NCI-H1694 (cell line): ENCODE measurements at regions not wholly inside any gene's neighbourhood (a gene's known extent, or its start where the extent isn't known, plus 50 kb on each side); places are given as distances from the start of the nearest gene placed in this dataset.
A peak's percentile ranks its signal among the peaks of the same experiment; 100 is the strongest.

Experiments
- DNase-seq: peaks from one replicate; lab custom pipeline; 2025; lab: John Stamatoyannopoulos, UW

- no peak for DNase-seq
These were observed 297.4 kb downstream of the ENC1 start for GRCh38 chr5:74342948-74343682.

- no peak for DNase-seq
These were observed 298.3 kb downstream of the ENC1 start for GRCh38 chr5:74342182-74342581.

GRCh38 chr5:74341221-74341620 lies 299.3 kb downstream of the ENC1 start:
- no peak for DNase-seq

GRCh38 chr5:74340476-74340875 lies 300.1 kb downstream of the ENC1 start:
- no peak for DNase-seq

GRCh38 chr5:74337984-74338310 lies 302.6 kb downstream of the ENC1 start:
- DNase-seq = no peak

GRCh38 chr5:74337254-74337983 lies 303.1 kb downstream of the ENC1 start:
- DNase-seq = no peak

- DNase-seq = peak; percentile 28
These were observed 304.2 kb downstream of the ENC1 start for GRCh38 chr5:74336297-74336696.

GRCh38 chr5:74334762-74335384 lies 305.7 kb downstream of the ENC1 start:
- no peak for DNase-seq

GRCh38 chr5:74334062-74334761 lies 306.3 kb downstream of the ENC1 start:
- no peak for DNase-seq

- DNase-seq = no peak
These were observed 307.1 kb downstream of the ENC1 start for GRCh38 chr5:74333430-74333829.

GRCh38 chr5:74332682-74333081 lies 307.8 kb downstream of the ENC1 start:
- no peak for DNase-seq

- DNase-seq = no peak
These were observed 308.5 kb downstream of the ENC1 start for GRCh38 chr5:74332006-74332405.

- DNase-seq = no peak
These were observed 312.3 kb downstream of the ENC1 start for GRCh38 chr5:74328221-74328630.

GRCh38 chr5:74327339-74327685 lies 313.2 kb downstream of the ENC1 start:
- DNase-seq = no peak

GRCh38 chr5:74326571-74327338 lies 313.8 kb downstream of the ENC1 start:
- no peak for DNase-seq

GRCh38 chr5:74325866-74326265 lies 314.7 kb downstream of the ENC1 start:
- no peak for DNase-seq

- no peak for DNase-seq
These were observed 316.0 kb downstream of the ENC1 start for GRCh38 chr5:74324556-74324955.

- DNase-seq = no peak
These were observed 317.6 kb downstream of the ENC1 start for GRCh38 chr5:74322944-74323343.

GRCh38 chr5:74322191-74322590 lies 318.3 kb downstream of the ENC1 start:
- DNase-seq = no peak

GRCh38 chr5:74321326-74321725 lies 319.2 kb downstream of the ENC1 start:
- DNase-seq = no peak

- no peak for DNase-seq
These were observed 320.0 kb downstream of the ENC1 start for GRCh38 chr5:74320526-74320925.

- no peak for DNase-seq
These were observed 321.5 kb downstream of the ENC1 start for GRCh38 chr5:74319076-74319475.
